ENCODE measurements at regions not wholly inside any gene's neighbourhood (a gene's known extent, or its start where the extent isn't known, plus 50 kb on each side); places are given as distances from the start of the nearest gene placed in this dataset.

DNA sequence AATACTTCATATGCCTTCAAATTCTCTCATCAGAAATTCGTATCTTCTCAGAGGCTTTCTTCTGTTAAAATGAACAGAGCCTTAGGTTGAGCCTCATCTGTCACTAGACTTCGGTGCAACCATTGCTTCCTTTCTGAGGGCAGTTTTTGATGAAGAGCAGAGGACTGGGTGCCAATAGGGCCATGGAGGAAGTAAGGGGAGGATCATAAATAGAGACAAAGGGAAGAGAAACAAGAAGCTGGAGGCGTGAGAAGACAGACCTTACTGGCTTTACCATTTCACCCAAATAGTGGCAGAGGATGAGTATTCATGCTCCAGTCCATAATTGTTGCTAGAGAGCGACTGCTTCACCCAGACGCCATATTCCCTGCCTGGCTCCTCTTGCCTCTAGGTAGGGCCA, 215.6 kb upstream of the PKDCC start:
- Mint-ChIP-seq H3K4me3 (ENCODE audit: unreplicated experiment) (no peak overlapping the region), H3K27me3 (ENCODE audit: low read depth) (peaks cover 52% of the 10 kb centered on the region), H3K36me3 (ENCODE audit: low read depth) (no peaks in the 10 kb centered on the region), H3K4me1 (ENCODE audit: low read depth) (no peaks in the 10 kb centered on the region), H3K27ac (ENCODE audit: unreplicated experiment) (no peak overlapping the region), H3K9me3 (ENCODE audit: low read depth) (no peaks in the 10 kb centered on the region)
- TF ChIP-seq, protein P1, sequence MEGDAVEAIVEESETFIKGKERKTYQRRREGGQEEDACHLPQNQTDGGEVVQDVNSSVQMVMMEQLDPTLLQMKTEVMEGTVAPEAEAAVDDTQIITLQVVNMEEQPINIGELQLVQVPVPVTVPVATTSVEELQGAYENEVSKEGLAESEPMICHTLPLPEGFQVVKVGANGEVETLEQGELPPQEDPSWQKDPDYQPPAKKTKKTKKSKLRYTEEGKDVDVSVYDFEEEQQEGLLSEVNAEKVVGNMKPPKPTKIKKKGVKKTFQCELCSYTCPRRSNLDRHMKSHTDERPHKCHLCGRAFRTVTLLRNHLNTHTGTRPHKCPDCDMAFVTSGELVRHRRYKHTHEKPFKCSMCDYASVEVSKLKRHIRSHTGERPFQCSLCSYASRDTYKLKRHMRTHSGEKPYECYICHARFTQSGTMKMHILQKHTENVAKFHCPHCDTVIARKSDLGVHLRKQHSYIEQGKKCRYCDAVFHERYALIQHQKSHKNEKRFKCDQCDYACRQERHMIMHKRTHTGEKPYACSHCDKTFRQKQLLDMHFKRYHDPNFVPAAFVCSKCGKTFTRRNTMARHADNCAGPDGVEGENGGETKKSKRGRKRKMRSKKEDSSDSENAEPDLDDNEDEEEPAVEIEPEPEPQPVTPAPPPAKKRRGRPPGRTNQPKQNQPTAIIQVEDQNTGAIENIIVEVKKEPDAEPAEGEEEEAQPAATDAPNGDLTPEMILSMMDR (IDR thresholded peaks at IDR 0.05) = no peak
- no peak for DNase-seq (ENCODE audit: low spot score)

DNA sequence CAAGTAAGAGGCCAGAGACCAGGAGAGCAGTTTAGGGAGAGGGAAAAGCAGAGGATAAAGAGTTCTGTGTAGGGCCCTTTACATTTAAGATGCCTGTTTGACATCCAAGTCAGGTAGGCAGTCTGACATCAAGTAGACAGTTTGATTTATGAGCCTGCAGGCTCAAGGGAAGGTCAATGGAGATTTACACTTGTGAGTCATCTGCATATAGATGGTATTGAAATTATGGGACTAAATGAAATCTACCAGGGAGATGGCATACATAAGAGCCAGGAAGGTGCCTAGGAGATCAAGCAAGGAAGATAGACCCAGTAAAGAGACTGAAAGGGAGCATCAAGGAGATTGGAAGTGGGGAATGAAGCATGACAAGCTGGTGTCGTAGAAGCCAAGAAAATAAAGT, 212.4 kb upstream of the PKDCC start:
- Mint-ChIP-seq H3K36me3 (ENCODE audit: low read depth) (no peaks in the 10 kb centered on the region), H3K27me3 (ENCODE audit: low read depth) (peaks cover 46% of the 10 kb centered on the region)

DNA sequence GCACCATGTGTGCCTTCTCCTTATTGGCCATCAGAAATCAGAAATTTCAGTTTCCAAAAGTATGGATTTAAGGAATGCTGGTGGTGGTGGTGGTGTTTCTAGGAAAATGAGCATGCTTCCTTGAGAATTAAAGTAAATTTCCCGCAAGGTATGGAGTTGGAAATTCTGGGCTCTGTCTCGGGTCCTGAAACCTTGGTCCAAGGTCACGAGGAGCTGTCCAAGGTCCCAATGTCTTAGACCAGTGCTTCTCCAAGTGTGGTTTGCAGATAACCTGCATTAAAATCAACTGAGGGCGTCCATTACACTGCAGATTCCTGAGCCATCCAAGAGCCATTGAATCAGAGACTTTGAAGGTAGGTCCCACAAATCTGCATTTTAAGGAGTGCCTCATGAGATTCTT, 210.9 kb upstream of the PKDCC start:
- TF ChIP-seq, protein P1 (IDR thresholded peaks at IDR 0.05) = no peak
- no peak for DNase-seq (ENCODE audit: low spot score)
- Mint-ChIP-seq H3K36me3 (ENCODE audit: low read depth) (no peaks in the 10 kb centered on the region), H3K4me1 (ENCODE audit: low read depth) (peaks cover 13% of the 10 kb centered on the region), H3K4me3 (ENCODE audit: unreplicated experiment) (no peak overlapping the region), H3K27me3 (ENCODE audit: low read depth) (peaks cover 39% of the 10 kb centered on the region), H3K9me3 (ENCODE audit: low read depth) (no peaks in the 10 kb centered on the region), H3K27ac (ENCODE audit: unreplicated experiment) (no peak overlapping the region)

More for the DNA sequence above, 212.4 kb upstream of the PKDCC start:
- TF ChIP-seq, protein P1 (IDR thresholded peaks at IDR 0.05) = no peak
- no peak overlapping the region for H3K27ac Mint-ChIP-seq (ENCODE audit: unreplicated experiment)
- peaks cover 1% of the 10 kb centered on the region for H3K4me1 Mint-ChIP-seq (ENCODE audit: low read depth)
- H3K9me3 Mint-ChIP-seq (ENCODE audit: low read depth) = no peaks in the 10 kb centered on the region
- DNase-seq (ENCODE audit: low spot score) = no peak
- H3K4me3 Mint-ChIP-seq (ENCODE audit: unreplicated experiment) = no peak overlapping the region

DNA sequence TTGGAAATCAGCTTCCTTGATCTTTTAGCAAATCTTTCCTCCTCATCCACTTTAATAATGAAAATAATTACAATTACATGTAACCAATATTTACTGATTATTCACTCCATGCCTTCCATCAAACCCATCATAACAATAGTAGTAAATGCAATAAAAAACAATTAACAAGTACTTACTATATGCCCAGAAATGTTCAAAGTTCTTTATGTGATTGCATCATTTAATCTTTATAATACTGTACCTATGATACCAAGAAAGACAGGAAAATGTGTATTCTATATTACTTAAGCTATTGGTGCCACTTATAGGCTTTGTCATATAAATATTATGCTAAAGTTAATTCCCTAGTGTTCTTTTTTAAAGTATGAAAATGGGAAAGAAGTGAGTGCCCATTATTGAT, 210.2 kb upstream of the PKDCC start:
- Mint-ChIP-seq H3K27me3 (ENCODE audit: low read depth) (peaks cover 33% of the 10 kb centered on the region), H3K4me1 (ENCODE audit: low read depth) (peaks cover 13% of the 10 kb centered on the region), H3K27ac (ENCODE audit: unreplicated experiment) (no peak overlapping the region), H3K36me3 (ENCODE audit: low read depth) (no peaks in the 10 kb centered on the region), H3K9me3 (ENCODE audit: low read depth) (no peaks in the 10 kb centered on the region), H3K4me3 (ENCODE audit: unreplicated experiment) (no peak overlapping the region)
- TF ChIP-seq, protein P1 (IDR thresholded peaks at IDR 0.05) = no peak
- no peak for DNase-seq (ENCODE audit: low spot score)

DNA sequence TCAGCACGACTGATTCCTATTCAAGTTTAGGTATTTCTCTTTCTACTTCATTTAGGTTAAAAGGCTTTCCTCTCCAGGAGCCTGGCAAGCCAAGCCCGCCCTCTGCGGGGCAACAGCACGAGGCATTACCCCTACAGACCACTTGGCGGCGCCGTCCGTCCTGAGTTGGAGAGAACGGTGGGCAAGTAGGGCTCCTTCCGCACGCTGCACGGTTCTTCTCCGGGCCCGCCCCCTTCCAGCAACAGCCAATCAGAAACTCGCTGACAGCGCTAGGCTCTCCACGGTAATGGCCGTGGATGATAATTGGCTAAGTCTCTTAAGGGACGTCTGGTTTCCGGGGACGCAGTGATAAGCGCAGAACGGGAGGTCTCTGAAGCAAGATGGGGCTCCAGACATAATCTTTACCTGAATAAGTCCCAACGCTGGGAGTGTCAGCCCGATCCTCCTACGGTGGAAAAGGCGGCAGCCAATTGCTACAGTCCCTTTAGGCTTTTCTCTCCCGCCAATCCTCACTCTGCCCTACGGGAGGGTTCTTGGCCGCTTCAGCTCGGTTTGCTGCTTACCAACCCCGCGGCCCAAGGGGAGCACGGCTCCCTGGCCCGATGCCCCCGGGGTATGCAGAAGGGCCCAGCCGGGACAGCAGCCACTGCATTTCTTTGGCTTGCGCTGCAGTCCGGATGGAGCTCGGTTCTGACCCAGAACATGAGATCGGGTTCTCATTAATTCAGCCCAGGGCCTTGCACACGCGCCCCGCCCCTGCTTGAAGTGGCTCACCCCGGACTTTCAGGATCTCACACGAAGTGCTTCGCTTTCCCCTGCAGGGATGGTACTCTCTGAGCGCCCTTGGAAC, 206.9 kb upstream of the PKDCC start:
- H3K27me3 Mint-ChIP-seq (ENCODE audit: low read depth) = peaks cover 36% of the 10 kb centered on the region
- no peaks in the 10 kb centered on the region for H3K9me3 Mint-ChIP-seq (ENCODE audit: low read depth)
- TF ChIP-seq, protein P1 (IDR thresholded peaks at IDR 0.05) = peak; percentile 95
- peaks cover 13% of the 10 kb centered on the region for H3K4me1 Mint-ChIP-seq (ENCODE audit: low read depth)
- H3K4me3 Mint-ChIP-seq (ENCODE audit: unreplicated experiment) = peak overlapping the region; percentile 87
- peak; percentile 97 for DNase-seq (ENCODE audit: low spot score)
- peak overlapping the region; percentile 81 for H3K27ac Mint-ChIP-seq (ENCODE audit: unreplicated experiment)
- H3K36me3 Mint-ChIP-seq (ENCODE audit: low read depth) = no peaks in the 10 kb centered on the region

Measured in chondrocyte (in vitro differentiated cells).